H1 (cell line): ENCODE measurements at regions not wholly inside any gene's neighbourhood (a gene's known extent, or its start where the extent isn't known, plus 50 kb on each side); places are given as distances from the start of the nearest gene placed in this dataset.

Experiments
- CTCF ChIA-PET: fragments of 300-600 bp; sonication (Branson Sonifier 250); formaldehyde crosslinking; loops from one replicate; lab custom pipeline; 2021; ENCODE audit not compliant: partially characterized antibody; lab: Charles Lee
- POLR2A ChIA-PET: fragments of 300-600 bp; sonication (Branson Sonifier 250); formaldehyde crosslinking; loops from one replicate; lab custom pipeline; 2021; ENCODE audit warnings: inconsistent platforms; ENCODE audit not compliant: partially characterized antibody; lab: Charles Lee
- DNase-seq, 2 experiments: peaks; one replicate each; pipeline versions ENCODE4 v3.0.0 to v3.0.0-alpha.2; 2010 to 2022; ENCODE audit warnings: low spot score in 2 of 2, low read depth in 1 of 2, mixed read lengths in 1 of 2
- FAIRE-seq: peaks from 2 replicates; lab custom pipeline; 2011; peaks lifted over from hg19 to GRCh38; lab: Jason Lieb, UNC
- H2AFZ ChIP-seq: 2 replicates; pipeline ENCODE4 v1.8.1; 2012; ENCODE audit warnings: low read length, inconsistent platforms
- H2AK5ac ChIP-seq: 2 replicates; pipeline ENCODE4 v1.6.1; 2013; ENCODE audit warnings: low read depth, low read length
- H2BK120ac ChIP-seq: replicated peaks from 2 replicates; pipeline ENCODE3; 2013; ENCODE audit warnings: low read depth, low read length, inconsistent platforms
- H2BK12ac ChIP-seq: 2 replicates; pipeline ENCODE4 v1.6.1; 2013; ENCODE audit warnings: low read depth, low read length
- H2BK15ac ChIP-seq: 2 replicates; pipeline ENCODE4 v1.6.1; 2013; ENCODE audit warnings: low read length
- H2BK20ac ChIP-seq: 2 replicates; pipeline ENCODE4 v1.6.1; 2013; ENCODE audit warnings: low read length
- H2BK5ac ChIP-seq: 2 replicates; pipeline ENCODE4 v1.6.1; 2013; ENCODE audit warnings: low read depth, low read length
- H3K14ac ChIP-seq: 2 replicates; pipeline ENCODE4 v1.6.1; 2013; ENCODE audit warnings: inconsistent platforms; ENCODE audit not compliant: insufficient read length
- H3K18ac ChIP-seq: 2 replicates; pipeline ENCODE4 v1.6.1; 2013; ENCODE audit warnings: low read length; ENCODE audit errors: extremely low read depth
- H3K23ac ChIP-seq: 2 replicates; pipeline ENCODE4 v1.6.1; 2013; ENCODE audit warnings: inconsistent platforms; ENCODE audit not compliant: insufficient read length
- H3K23me2 ChIP-seq: 2 replicates; pipeline ENCODE4 v1.6.1; 2013; ENCODE audit warnings: low read depth, low read length
- H3K27ac ChIP-seq: 2 replicates; pipeline ENCODE4 v1.6.1; 2011; ENCODE audit warnings: low read depth, low read length, inconsistent platforms
- H3K27me3 ChIP-seq, 4 experiments: replicated peaks in 1 of 4; 1 replicate in 1 of 4; 2 replicates in 3 of 4; pipeline versions ENCODE4 v1.6.1 to v1.8.1; 2011 to 2013; ENCODE audit warnings: low read length in 3 of 4, mild to moderate bottlenecking in 3 of 4, inconsistent platforms in 2 of 4, mixed read lengths in 2 of 4, moderate library complexity in 1 of 4; ENCODE audit not compliant: control insufficient read depth in 3 of 4, insufficient read depth in 3 of 4; ENCODE audit errors: extremely low read depth in 1 of 4
- H3K36me3 ChIP-seq, 4 experiments: 2 replicates each; pipeline versions ENCODE4 v1.6.1 to v1.8.1; 2011 to 2013; ENCODE audit warnings: mild to moderate bottlenecking in 4 of 4, low read length in 3 of 4, moderate library complexity in 2 of 4, control low read depth in 1 of 4, inconsistent platforms in 1 of 4; ENCODE audit not compliant: insufficient read depth in 4 of 4, control insufficient read depth in 2 of 4
- H3K4ac ChIP-seq: replicated peaks from 2 replicates; pipeline ENCODE3; 2013; ENCODE audit warnings: low read length, low read depth, mixed read lengths, inconsistent platforms; ENCODE audit not compliant: insufficient read length
- H3K4me1 ChIP-seq, 4 experiments: replicated peaks in 1 of 4; 1 replicate in 1 of 4; 2 replicates in 3 of 4; pipeline versions ENCODE4 v1.6.1 to v1.8.1; 2011 to 2013; ENCODE audit warnings: low read length in 3 of 4, inconsistent platforms in 2 of 4, mixed read lengths in 1 of 4; ENCODE audit not compliant: insufficient read depth in 4 of 4, control insufficient read depth in 3 of 4
- H3K4me2 ChIP-seq, 2 experiments: 2 replicates each; pipeline versions ENCODE4 v1.6.1 to v1.8.1; 2011 to 2013; ENCODE audit warnings: low read depth in 2 of 2, low read length in 2 of 2, control low read depth in 1 of 2, inconsistent platforms in 1 of 2, mild to moderate bottlenecking in 1 of 2; ENCODE audit not compliant: insufficient read depth in 1 of 2
- H3K4me3 ChIP-seq, 4 experiments: fragments of 200-600, 300-600 bp in 1 of 4; sonication (generic), shearing (Covaris generic), sonication (Bioruptor Twin) in 1 of 4; 2 replicates each; pipeline versions ENCODE4 v1.5.1 to v1.8.1; 2011 to 2016; ENCODE audit warnings: low read length in 4 of 4, low read depth in 3 of 4, control low read depth in 2 of 4, inconsistent platforms in 2 of 4, mild to moderate bottlenecking in 2 of 4, mixed read lengths in 1 of 4, moderate library complexity in 1 of 4; ENCODE audit not compliant: insufficient read depth in 2 of 4; ENCODE audit errors: extremely low read depth in 1 of 4
- H3K56ac ChIP-seq: replicated peaks from 2 replicates; pipeline ENCODE3; 2013; ENCODE audit warnings: low read depth, mild to moderate bottlenecking, mixed read lengths, low read length, inconsistent platforms; ENCODE audit not compliant: insufficient read length
- H3K79me1 ChIP-seq: 2 replicates; pipeline ENCODE4 v1.6.1; 2013; ENCODE audit warnings: low read depth, low read length, control low read depth
- H3K79me2 ChIP-seq, 2 experiments: 2 replicates each; pipeline versions ENCODE4 v1.6.1 to v1.8.1; 2012 to 2013; ENCODE audit warnings: low read length in 2 of 2, mild to moderate bottlenecking in 2 of 2, inconsistent platforms in 1 of 2; ENCODE audit not compliant: insufficient read depth in 2 of 2, control insufficient read depth in 1 of 2
- H3K9ac ChIP-seq, 4 experiments: replicated peaks in 1 of 4; 1 replicate in 1 of 4; 2 replicates in 3 of 4; pipeline versions ENCODE4 v1.6.1 to v1.8.1; 2011 to 2013; ENCODE audit warnings: low read depth in 3 of 4, low read length in 3 of 4, control low read depth in 2 of 4, mild to moderate bottlenecking in 2 of 4, moderate library complexity in 2 of 4, inconsistent platforms in 1 of 4; ENCODE audit errors: extremely low read depth in 1 of 4
- H3K9me3 ChIP-seq, 2 experiments: 2 replicates each; pipeline versions ENCODE4 v1.6.1 to v1.8.1; 2012 to 2013; ENCODE audit warnings: mild to moderate bottlenecking in 2 of 2, moderate library complexity in 2 of 2, control low read depth in 1 of 2, inconsistent platforms in 1 of 2, low read depth in 1 of 2, low read length in 1 of 2, mixed read lengths in 1 of 2; ENCODE audit not compliant: insufficient read depth in 2 of 2
- H4K20me1 ChIP-seq, 2 experiments: replicated peaks in 1 of 2; 2 replicates each; pipeline versions ENCODE3 to v1.8.1; 2011 to 2013; ENCODE audit warnings: inconsistent platforms in 2 of 2, low read length in 2 of 2, mild to moderate bottlenecking in 1 of 2; ENCODE audit not compliant: insufficient read depth in 2 of 2, control insufficient read depth in 1 of 2
- H4K5ac ChIP-seq: 2 replicates; pipeline ENCODE4 v1.6.1; 2013; ENCODE audit warnings: low read length, low read depth, mixed read lengths, inconsistent platforms; ENCODE audit not compliant: insufficient read length
- H4K8ac ChIP-seq: 2 replicates; pipeline ENCODE4 v1.8.0; 2013; ENCODE audit warnings: mild to moderate bottlenecking, moderate library complexity, low read length, inconsistent platforms; ENCODE audit not compliant: insufficient read depth; ENCODE audit errors: extremely low read depth
- H4K91ac ChIP-seq: replicated peaks from 2 replicates; pipeline ENCODE3; 2013; ENCODE audit warnings: low read length, mixed read lengths, inconsistent platforms; ENCODE audit not compliant: insufficient read length
- ASH2L ChIP-seq: fragments of 200-600, 300-600 bp; sonication (generic); IDR thresholded peaks from one replicate; pipeline ENCODE4 v1.7.1; 2017; ENCODE audit warnings: low read length
- CHD2 ChIP-seq: IDR thresholded peaks from 2 replicates; pipeline ENCODE4 v1.6.1; 2012; ENCODE audit warnings: low read length, improper control_type of control experiment
- CREB1 ChIP-seq: IDR thresholded peaks from 2 replicates; pipeline ENCODE4 v1.6.1; 2012; ENCODE audit warnings: inconsistent platforms
- KDM1A ChIP-seq: fragments of 200-600, 300-600 bp; sonication (generic); IDR thresholded peaks from 2 replicates; pipeline ENCODE4 v1.7.1; 2016; ENCODE audit warnings: mild to moderate bottlenecking, low read length, borderline replicate concordance
- POLR2AphosphoS5 ChIP-seq: IDR thresholded peaks from 2 replicates; pipeline ENCODE4 v1.6.1; 2011; ENCODE audit warnings: low read depth, low read length
- POU5F1 ChIP-seq: IDR thresholded peaks from 2 replicates; pipeline ENCODE4 v1.6.1; 2011; ENCODE audit warnings: low read depth, mild to moderate bottlenecking, low read length, moderate library complexity
- RFX5 ChIP-seq: IDR thresholded peaks from 2 replicates; pipeline ENCODE4 v1.6.1; 2011; ENCODE audit warnings: low read depth, low read length, improper control_type of control experiment, borderline replicate concordance
- USF2 ChIP-seq: IDR thresholded peaks from 2 replicates; pipeline ENCODE4 v1.6.1; 2011; ENCODE audit warnings: low read length, improper control_type of control experiment

- H3K23me2 ChIP-seq, result peaks cover 2% of the 10 kb centered on the region; the same call in 1 of the 2 replicates
- H3K9me3 ChIP-seq, result no peaks in the 10 kb centered on the region
- no peak overlapping the region for H4K8ac ChIP-seq
- no peak overlapping the region for H3K9ac ChIP-seq
- H3K4me2 ChIP-seq, result no peak overlapping the region
- H4K91ac ChIP-seq, result no peak overlapping the region
- no peak overlapping the region for H3K4ac ChIP-seq
- no peak overlapping the region for H4K5ac ChIP-seq
- CTCF ChIA-PET, result interaction anchor here (1.1 kb wide), 1 partner anchor 13 kb away, joined by 3 read pairs; no protein-coding TSS in a partner anchor
- no peak overlapping the region for H2BK5ac ChIP-seq
- H3K23ac ChIP-seq, result no peak overlapping the region
- H3K14ac ChIP-seq, result no peak overlapping the region
- POLR2A ChIA-PET, result no interaction called here
- H3K4me3 ChIP-seq, result no peak overlapping the region
- H3K36me3 ChIP-seq, result no peaks in the 10 kb centered on the region
- no peak overlapping the region for H2AFZ ChIP-seq
- no peaks in the 10 kb centered on the region for H3K27me3 ChIP-seq
- no peaks in the 10 kb centered on the region for H4K20me1 ChIP-seq
- no peak overlapping the region for H3K56ac ChIP-seq
- no peaks in the 10 kb centered on the region; the same call in 1 of the 2 replicates for H3K79me1 ChIP-seq
- H2BK12ac ChIP-seq, result no peak overlapping the region
- H2BK120ac ChIP-seq, result no peak overlapping the region
- H2BK20ac ChIP-seq, result no peak overlapping the region
- FAIRE-seq, result no peak
- DNase-seq, result no peak
- no peak for TF ChIP-seq RFX5
- no peak for TF ChIP-seq CHD2
- TF ChIP-seq POU5F1, result no peak
- TF ChIP-seq USF2, result no peak
- TF ChIP-seq ASH2L, result no peak
- TF ChIP-seq CREB1, result no peak
- no peak for TF ChIP-seq POLR2AphosphoS5
- TF ChIP-seq KDM1A, result no peak
- no peak overlapping the region for H3K27ac ChIP-seq
- H2AK5ac ChIP-seq, result no peak overlapping the region
- no peaks in the 10 kb centered on the region for H3K4me1 ChIP-seq
- H3K79me2 ChIP-seq, result no peaks in the 10 kb centered on the region
- no peak overlapping the region for H2BK15ac ChIP-seq
- H3K18ac ChIP-seq, result no peak overlapping the region
Observed at GRCh38 chr11:111107501-111107900, 138.0 kb upstream of the POU2AF2 start.
